Vagina (tissue), 2 donors: ENCODE measurements at regions not wholly inside any gene's neighbourhood (a gene's known extent, or its start where the extent isn't known, plus 50 kb on each side); places are given as distances from the start of the nearest gene placed in this dataset.

Experiments used
- POLR2A ChIP-seq, 2 donors: fragments of 450-650 bp; IDR thresholded peaks; one replicate each; pipeline ENCODE4 v1.6.1; 2017; ENCODE audit warnings: antibody characterized with exemption in 2 of 2, mild to moderate bottlenecking in 2 of 2, moderate library complexity in 2 of 2
- POLR2AphosphoS5 ChIP-seq, 2 donors: sonication (generic); formaldehyde crosslinking; IDR thresholded peaks; one replicate each; pipeline ENCODE4 v1.9.0; 2017; ENCODE audit warnings: antibody characterized with exemption in 2 of 2, mild to moderate bottlenecking in 2 of 2, low read depth in 1 of 2; ENCODE audit not compliant: insufficient read depth in 1 of 2
- TF ChIP-seq, protein P1 (sequence below), 3 experiments: fragments of 450-650 bp in 2 of 3; fragments of 200-600 bp in 1 of 3; sonication (generic) in 1 of 3; IDR thresholded peaks; one replicate each; pipeline ENCODE4 v1.5.1; 2017 to 2019; ENCODE audit warnings: antibody characterized with exemption in 3 of 3, mild to moderate bottlenecking in 2 of 3, moderate library complexity in 2 of 3

- TF ChIP-seq, protein P1, sequence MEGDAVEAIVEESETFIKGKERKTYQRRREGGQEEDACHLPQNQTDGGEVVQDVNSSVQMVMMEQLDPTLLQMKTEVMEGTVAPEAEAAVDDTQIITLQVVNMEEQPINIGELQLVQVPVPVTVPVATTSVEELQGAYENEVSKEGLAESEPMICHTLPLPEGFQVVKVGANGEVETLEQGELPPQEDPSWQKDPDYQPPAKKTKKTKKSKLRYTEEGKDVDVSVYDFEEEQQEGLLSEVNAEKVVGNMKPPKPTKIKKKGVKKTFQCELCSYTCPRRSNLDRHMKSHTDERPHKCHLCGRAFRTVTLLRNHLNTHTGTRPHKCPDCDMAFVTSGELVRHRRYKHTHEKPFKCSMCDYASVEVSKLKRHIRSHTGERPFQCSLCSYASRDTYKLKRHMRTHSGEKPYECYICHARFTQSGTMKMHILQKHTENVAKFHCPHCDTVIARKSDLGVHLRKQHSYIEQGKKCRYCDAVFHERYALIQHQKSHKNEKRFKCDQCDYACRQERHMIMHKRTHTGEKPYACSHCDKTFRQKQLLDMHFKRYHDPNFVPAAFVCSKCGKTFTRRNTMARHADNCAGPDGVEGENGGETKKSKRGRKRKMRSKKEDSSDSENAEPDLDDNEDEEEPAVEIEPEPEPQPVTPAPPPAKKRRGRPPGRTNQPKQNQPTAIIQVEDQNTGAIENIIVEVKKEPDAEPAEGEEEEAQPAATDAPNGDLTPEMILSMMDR (IDR thresholded peaks at IDR 0.05): no peak
- TF ChIP-seq POLR2A (IDR thresholded peaks at IDR 0.05) (no peak), POLR2AphosphoS5 (IDR thresholded peaks at IDR 0.05; ENCODE audit: insufficient read depth in 1 of 2, low read depth in 1 of 2) (no peak)
Measured at GRCh38 chr10:70939441-70940003, 51.2 kb upstream of the PCBD1 start.
